ENCODE measurements at regions not wholly inside any gene's neighbourhood (a gene's known extent, or its start where the extent isn't known, plus 50 kb on each side); places are given as distances from the start of the nearest gene placed in this dataset.

GRCh38 chr12:115683240-115683780 is 594.2 kb downstream of the MED13L start:
- DNase-seq (ENCODE audit: low read depth), result no peak
- TF ChIP-seq, protein P1, sequence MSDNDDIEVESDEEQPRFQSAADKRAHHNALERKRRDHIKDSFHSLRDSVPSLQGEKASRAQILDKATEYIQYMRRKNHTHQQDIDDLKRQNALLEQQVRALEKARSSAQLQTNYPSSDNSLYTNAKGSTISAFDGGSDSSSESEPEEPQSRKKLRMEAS (IDR thresholded peaks at IDR 0.05; ENCODE audit: low read depth, low read length), result no peak
- TF ChIP-seq, protein P2, sequence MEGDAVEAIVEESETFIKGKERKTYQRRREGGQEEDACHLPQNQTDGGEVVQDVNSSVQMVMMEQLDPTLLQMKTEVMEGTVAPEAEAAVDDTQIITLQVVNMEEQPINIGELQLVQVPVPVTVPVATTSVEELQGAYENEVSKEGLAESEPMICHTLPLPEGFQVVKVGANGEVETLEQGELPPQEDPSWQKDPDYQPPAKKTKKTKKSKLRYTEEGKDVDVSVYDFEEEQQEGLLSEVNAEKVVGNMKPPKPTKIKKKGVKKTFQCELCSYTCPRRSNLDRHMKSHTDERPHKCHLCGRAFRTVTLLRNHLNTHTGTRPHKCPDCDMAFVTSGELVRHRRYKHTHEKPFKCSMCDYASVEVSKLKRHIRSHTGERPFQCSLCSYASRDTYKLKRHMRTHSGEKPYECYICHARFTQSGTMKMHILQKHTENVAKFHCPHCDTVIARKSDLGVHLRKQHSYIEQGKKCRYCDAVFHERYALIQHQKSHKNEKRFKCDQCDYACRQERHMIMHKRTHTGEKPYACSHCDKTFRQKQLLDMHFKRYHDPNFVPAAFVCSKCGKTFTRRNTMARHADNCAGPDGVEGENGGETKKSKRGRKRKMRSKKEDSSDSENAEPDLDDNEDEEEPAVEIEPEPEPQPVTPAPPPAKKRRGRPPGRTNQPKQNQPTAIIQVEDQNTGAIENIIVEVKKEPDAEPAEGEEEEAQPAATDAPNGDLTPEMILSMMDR (IDR thresholded peaks at IDR 0.05; ENCODE audit: low read depth, low read length), result no peak
- TF ChIP-seq MYC (IDR thresholded peaks at IDR 0.05; ENCODE audit: low read depth, low read length), result no peak
- TF ChIP-seq POLR2A (IDR thresholded peaks at IDR 0.05; ENCODE audit: extremely low read depth, insufficient read length), result no peak
- H3K4me3 ChIP-seq (ENCODE audit: low read depth, low read length), result no peak overlapping the region

DNA sequence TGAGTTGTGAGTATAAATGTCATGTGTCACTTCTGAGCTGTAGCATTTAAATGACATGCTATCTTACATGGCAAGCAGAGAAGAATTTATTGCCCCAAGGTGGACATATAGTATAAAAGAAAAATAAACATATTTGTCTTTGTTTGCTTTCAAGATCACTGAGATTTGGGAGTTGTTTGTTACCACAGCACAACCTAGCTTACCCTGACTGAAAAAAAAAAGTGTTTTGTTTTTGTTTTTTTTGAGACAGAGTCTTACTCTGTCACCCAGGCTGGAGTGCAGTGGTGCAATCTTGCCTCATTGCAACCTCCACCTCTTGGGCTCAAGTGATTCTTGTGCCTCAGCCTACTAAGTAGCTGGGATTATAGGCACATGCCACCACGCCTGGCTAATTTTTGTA is 596.5 kb downstream of the MED13L start:
- TF ChIP-seq POLR2A (IDR thresholded peaks at IDR 0.05; ENCODE audit: extremely low read depth, insufficient read length) (no peak), MYC (IDR thresholded peaks at IDR 0.05; ENCODE audit: low read depth, low read length) (no peak)
- TF ChIP-seq, protein P2 (IDR thresholded peaks at IDR 0.05; ENCODE audit: low read depth, low read length), result no peak
- TF ChIP-seq, protein P1 (IDR thresholded peaks at IDR 0.05; ENCODE audit: low read depth, low read length), result no peak
- DNase-seq (ENCODE audit: low read depth), result no peak
- no peak overlapping the region for H3K4me3 ChIP-seq (ENCODE audit: low read depth, low read length)

DNA sequence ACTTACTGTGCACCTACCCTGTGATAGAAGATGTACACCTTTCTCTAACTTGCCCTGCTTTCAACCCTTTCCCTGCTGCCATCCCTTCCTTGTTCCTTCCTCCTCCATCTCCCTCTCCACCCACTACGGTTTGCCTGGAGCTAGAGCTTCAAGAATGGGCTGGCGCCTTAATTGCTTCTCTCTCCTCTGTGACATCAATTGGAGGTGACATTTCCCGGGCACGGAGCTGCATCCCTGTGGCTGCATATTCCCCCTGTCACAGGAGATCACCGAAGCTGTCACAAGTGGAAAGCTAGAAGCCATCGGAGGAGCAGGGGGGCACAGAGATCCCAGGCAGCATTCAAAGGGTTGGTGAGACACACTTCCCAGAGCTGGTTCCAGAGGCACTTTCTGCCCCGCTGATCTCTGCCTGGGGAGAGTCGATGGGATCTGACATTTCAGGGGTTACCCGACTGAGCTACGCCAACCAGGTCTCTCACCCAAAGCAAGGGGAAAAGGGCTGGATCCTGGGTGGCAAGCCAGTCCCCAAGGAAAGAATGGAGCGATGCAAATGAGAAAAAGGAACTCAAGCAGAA is 604.9 kb downstream of the MED13L start:
- TF ChIP-seq, protein P1 (IDR thresholded peaks at IDR 0.05; ENCODE audit: low read depth, low read length), result no peak
- TF ChIP-seq, protein P2 (IDR thresholded peaks at IDR 0.05; ENCODE audit: low read depth, low read length), result no peak
- no peak for TF ChIP-seq MYC (IDR thresholded peaks at IDR 0.05; ENCODE audit: low read depth, low read length)
- no peak for TF ChIP-seq POLR2A (IDR thresholded peaks at IDR 0.05; ENCODE audit: extremely low read depth, insufficient read length)
- DNase-seq (ENCODE audit: low read depth), result no peak
- H3K4me3 ChIP-seq (ENCODE audit: low read depth, low read length), result no peak overlapping the region

DNA sequence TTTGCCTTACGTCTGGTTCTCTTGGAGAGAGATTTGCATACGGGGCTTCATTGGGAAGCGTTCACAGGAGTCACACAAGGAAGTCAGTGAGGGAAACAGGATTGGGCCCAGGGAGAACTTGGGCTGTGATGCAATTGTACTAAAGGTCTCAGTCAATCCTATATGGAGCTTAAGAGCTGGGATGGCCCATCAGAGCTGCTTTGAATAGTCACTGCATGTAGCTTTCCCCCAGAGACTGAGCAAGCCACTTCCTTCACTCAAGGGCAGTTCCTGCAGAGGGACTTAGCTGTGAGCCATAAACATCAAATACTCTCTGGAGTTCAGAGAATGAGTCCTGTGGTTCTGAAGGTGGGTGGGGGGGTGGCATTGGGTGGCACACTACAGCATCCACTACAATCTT is 605.4 kb downstream of the MED13L start:
- TF ChIP-seq POLR2A (IDR thresholded peaks at IDR 0.05; ENCODE audit: extremely low read depth, insufficient read length) (no peak), MYC (IDR thresholded peaks at IDR 0.05; ENCODE audit: low read depth, low read length) (no peak)
- H3K4me3 ChIP-seq (ENCODE audit: low read depth, low read length), result no peak overlapping the region
- DNase-seq (ENCODE audit: low read depth), result peak; percentile 8

GRCh38 chr12:115670869-115671268 is 606.6 kb downstream of the MED13L start:
- no peak overlapping the region for H3K4me3 ChIP-seq (ENCODE audit: low read depth, low read length)
- DNase-seq (ENCODE audit: low read depth), result no peak
- TF ChIP-seq, protein P2 (IDR thresholded peaks at IDR 0.05; ENCODE audit: low read depth, low read length), result no peak
- TF ChIP-seq, protein P1 (IDR thresholded peaks at IDR 0.05; ENCODE audit: low read depth, low read length), result no peak
- TF ChIP-seq POLR2A (IDR thresholded peaks at IDR 0.05; ENCODE audit: extremely low read depth, insufficient read length) (no peak), MYC (IDR thresholded peaks at IDR 0.05; ENCODE audit: low read depth, low read length) (no peak)

DNA sequence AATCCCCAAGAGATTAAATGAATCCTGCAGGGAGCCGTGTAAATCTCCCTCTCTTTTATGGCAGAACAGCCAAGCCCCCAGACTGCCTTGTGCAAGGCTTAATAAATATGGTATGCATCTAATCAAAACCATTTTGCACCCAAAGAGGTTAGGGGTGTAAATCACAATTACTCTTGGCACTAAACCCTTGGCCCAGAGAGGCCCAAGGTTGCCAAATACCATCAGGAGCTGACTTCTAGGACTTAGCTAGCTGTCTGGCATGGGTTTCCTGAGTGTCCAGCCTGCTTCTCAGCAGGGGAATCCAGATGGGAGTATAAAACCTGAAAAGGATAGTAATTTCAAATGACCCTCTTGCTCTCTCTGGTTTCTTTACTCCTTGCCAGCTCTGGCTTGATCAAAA is 610.4 kb downstream of the MED13L start:
- no peak overlapping the region for H3K4me3 ChIP-seq (ENCODE audit: low read depth, low read length)
- no peak for DNase-seq (ENCODE audit: low read depth)
- TF ChIP-seq, protein P2 (IDR thresholded peaks at IDR 0.05; ENCODE audit: low read depth, low read length), result no peak
- TF ChIP-seq, protein P1 (IDR thresholded peaks at IDR 0.05; ENCODE audit: low read depth, low read length), result no peak
- TF ChIP-seq POLR2A (IDR thresholded peaks at IDR 0.05; ENCODE audit: extremely low read depth, insufficient read length) (no peak), MYC (IDR thresholded peaks at IDR 0.05; ENCODE audit: low read depth, low read length) (no peak)
